DND-41 (cell line): ENCODE measurements at regions not wholly inside any gene's neighbourhood (a gene's known extent, or its start where the extent isn't known, plus 50 kb on each side); places are given as distances from the start of the nearest gene placed in this dataset.

Experiments
- EZH2 ChIP-seq: IDR thresholded peaks from 3 replicates; pipeline ENCODE4 v1.6.1; 2012; ENCODE audit warnings: borderline replicate concordance, low read depth, mild to moderate bottlenecking, moderate library complexity, low read length, inconsistent platforms; ENCODE audit not compliant: severe bottlenecking
- TF ChIP-seq, protein P1 (sequence below): IDR thresholded peaks from 2 replicates; pipeline ENCODE4 v1.5.1; 2012; ENCODE audit warnings: borderline replicate concordance, low read length, moderate library complexity, mild to moderate bottlenecking; ENCODE audit not compliant: poor library complexity, severe bottlenecking; ENCODE audit errors: extremely low read depth

DNA sequence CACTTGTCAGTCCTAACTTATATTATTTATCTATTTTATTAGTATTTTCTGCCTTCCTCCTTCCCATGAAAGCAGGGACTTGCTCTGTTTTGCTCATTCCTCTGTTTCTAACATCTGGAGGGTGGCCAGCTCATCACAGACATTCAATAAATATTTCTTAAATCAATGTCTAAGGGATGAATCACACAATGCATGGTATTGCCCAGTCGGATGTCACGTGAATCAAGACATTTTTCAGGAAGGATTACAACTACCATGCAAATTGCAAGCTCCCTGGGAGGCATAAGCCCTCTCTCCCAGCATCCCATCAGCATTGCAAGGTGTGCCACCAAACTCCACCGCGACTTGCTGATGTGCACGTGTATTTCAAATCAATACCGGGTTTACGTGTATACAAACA lies 146.6 kb upstream of the RNF32 start:
- TF ChIP-seq, protein P1, sequence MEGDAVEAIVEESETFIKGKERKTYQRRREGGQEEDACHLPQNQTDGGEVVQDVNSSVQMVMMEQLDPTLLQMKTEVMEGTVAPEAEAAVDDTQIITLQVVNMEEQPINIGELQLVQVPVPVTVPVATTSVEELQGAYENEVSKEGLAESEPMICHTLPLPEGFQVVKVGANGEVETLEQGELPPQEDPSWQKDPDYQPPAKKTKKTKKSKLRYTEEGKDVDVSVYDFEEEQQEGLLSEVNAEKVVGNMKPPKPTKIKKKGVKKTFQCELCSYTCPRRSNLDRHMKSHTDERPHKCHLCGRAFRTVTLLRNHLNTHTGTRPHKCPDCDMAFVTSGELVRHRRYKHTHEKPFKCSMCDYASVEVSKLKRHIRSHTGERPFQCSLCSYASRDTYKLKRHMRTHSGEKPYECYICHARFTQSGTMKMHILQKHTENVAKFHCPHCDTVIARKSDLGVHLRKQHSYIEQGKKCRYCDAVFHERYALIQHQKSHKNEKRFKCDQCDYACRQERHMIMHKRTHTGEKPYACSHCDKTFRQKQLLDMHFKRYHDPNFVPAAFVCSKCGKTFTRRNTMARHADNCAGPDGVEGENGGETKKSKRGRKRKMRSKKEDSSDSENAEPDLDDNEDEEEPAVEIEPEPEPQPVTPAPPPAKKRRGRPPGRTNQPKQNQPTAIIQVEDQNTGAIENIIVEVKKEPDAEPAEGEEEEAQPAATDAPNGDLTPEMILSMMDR, result no peak
- TF ChIP-seq EZH2, result no peak
